ENCODE measurements at regions not wholly inside any gene's neighbourhood (a gene's known extent, or its start where the extent isn't known, plus 50 kb on each side); places are given as distances from the start of the nearest gene placed in this dataset.
"Not testable (repeated sequence)": the region's sequence is repeated elsewhere in the genome, so short reads cannot be mapped to it uniquely, and the experiment has no call there.

- no peak for FAIRE-seq
- Histone ChIP-seq H3K36me3 (ENCODE audit: control insufficient read depth, insufficient read depth, low read length) (no peaks in the 10 kb centered on the region), H3K4me3 (ENCODE audit: low read depth, low read length) (no peak overlapping the region), H3K27me3 (ENCODE audit: control insufficient read depth, insufficient read depth, low read length) (no peaks in the 10 kb centered on the region)
- no peak for TF ChIP-seq CTCF (IDR thresholded peaks at IDR 0.05; ENCODE audit: insufficient read depth, low read length, severe bottlenecking)
- DNase-seq (ENCODE audit: low read depth) = no peak
These were observed 938.8 kb upstream of the FBXO33 start for GRCh38 chr14:40371011-40371410.

GRCh38 chr14:40368314-40368713 is 936.1 kb upstream of the FBXO33 start:
- no peak for DNase-seq (ENCODE audit: low read depth)
- no peak overlapping the region for H3K4me3 ChIP-seq (ENCODE audit: low read depth, low read length)
- no peak for TF ChIP-seq CTCF (IDR thresholded peaks at IDR 0.05; ENCODE audit: insufficient read depth, low read length, severe bottlenecking)
- no peak for FAIRE-seq
- H3K36me3 ChIP-seq (ENCODE audit: control insufficient read depth, insufficient read depth, low read length) = no peaks in the 10 kb centered on the region
- H3K27me3 ChIP-seq (ENCODE audit: control insufficient read depth, insufficient read depth, low read length) = no peaks in the 10 kb centered on the region

- FAIRE-seq (no peak), DNase-seq (ENCODE audit: low read depth) (no peak)
- Histone ChIP-seq H3K36me3 (ENCODE audit: control insufficient read depth, insufficient read depth, low read length) (no peaks in the 10 kb centered on the region), H3K4me3 (ENCODE audit: low read depth, low read length) (no peak overlapping the region), H3K27me3 (ENCODE audit: control insufficient read depth, insufficient read depth, low read length) (no peaks in the 10 kb centered on the region)
- no peak for TF ChIP-seq CTCF (IDR thresholded peaks at IDR 0.05; ENCODE audit: insufficient read depth, low read length, severe bottlenecking)
These were observed 935.5 kb upstream of the FBXO33 start for GRCh38 chr14:40367717-40368116.

GRCh38 chr14:40365305-40365704 is 933.1 kb upstream of the FBXO33 start:
- TF ChIP-seq CTCF (IDR thresholded peaks at IDR 0.05; ENCODE audit: insufficient read depth, low read length, severe bottlenecking) = no peak
- FAIRE-seq (no peak), DNase-seq (ENCODE audit: low read depth) (no peak)
- Histone ChIP-seq H3K36me3 (ENCODE audit: control insufficient read depth, insufficient read depth, low read length) (no peaks in the 10 kb centered on the region), H3K27me3 (ENCODE audit: control insufficient read depth, insufficient read depth, low read length) (no peaks in the 10 kb centered on the region), H3K4me3 (ENCODE audit: low read depth, low read length) (no peak overlapping the region)

GRCh38 chr14:40362856-40363255 is 930.6 kb upstream of the FBXO33 start:
- Histone ChIP-seq H3K4me3 (ENCODE audit: low read depth, low read length) (no peak overlapping the region), H3K36me3 (ENCODE audit: control insufficient read depth, insufficient read depth, low read length) (no peaks in the 10 kb centered on the region), H3K27me3 (ENCODE audit: control insufficient read depth, insufficient read depth, low read length) (no peaks in the 10 kb centered on the region)
- no peak for DNase-seq (ENCODE audit: low read depth)
- no peak for FAIRE-seq
- no peak for TF ChIP-seq CTCF (IDR thresholded peaks at IDR 0.05; ENCODE audit: insufficient read depth, low read length, severe bottlenecking)

GRCh38 chr14:40354754-40355153 is 922.5 kb upstream of the FBXO33 start:
- no peak for TF ChIP-seq CTCF (IDR thresholded peaks at IDR 0.05; ENCODE audit: insufficient read depth, low read length, severe bottlenecking)
- DNase-seq (ENCODE audit: low read depth) (no peak), FAIRE-seq (no peak)
- no peak overlapping the region for H3K4me3 ChIP-seq (ENCODE audit: low read depth, low read length)
- no peaks in the 10 kb centered on the region for H3K27me3 ChIP-seq (ENCODE audit: control insufficient read depth, insufficient read depth, low read length)
- no peaks in the 10 kb centered on the region for H3K36me3 ChIP-seq (ENCODE audit: control insufficient read depth, insufficient read depth, low read length)

- not testable (repeated sequence) for FAIRE-seq; DNase-seq (ENCODE audit: low read depth); H3K27me3 ChIP-seq (ENCODE audit: control insufficient read depth, insufficient read depth, low read length); H3K4me3 ChIP-seq (ENCODE audit: low read depth, low read length); H3K36me3 ChIP-seq (ENCODE audit: control insufficient read depth, insufficient read depth, low read length)
These were observed 915.9 kb upstream of the FBXO33 start for GRCh38 chr14:40348104-40348503.

Measured in bronchial epithelial cell (primary cell).